ENCODE measurements at regions not wholly inside any gene's neighbourhood (a gene's known extent, or its start where the extent isn't known, plus 50 kb on each side); places are given as distances from the start of the nearest gene placed in this dataset.
"Not testable (repeated sequence)": the region's sequence is repeated elsewhere in the genome, so short reads cannot be mapped to it uniquely, and the experiment has no call there.

DNA sequence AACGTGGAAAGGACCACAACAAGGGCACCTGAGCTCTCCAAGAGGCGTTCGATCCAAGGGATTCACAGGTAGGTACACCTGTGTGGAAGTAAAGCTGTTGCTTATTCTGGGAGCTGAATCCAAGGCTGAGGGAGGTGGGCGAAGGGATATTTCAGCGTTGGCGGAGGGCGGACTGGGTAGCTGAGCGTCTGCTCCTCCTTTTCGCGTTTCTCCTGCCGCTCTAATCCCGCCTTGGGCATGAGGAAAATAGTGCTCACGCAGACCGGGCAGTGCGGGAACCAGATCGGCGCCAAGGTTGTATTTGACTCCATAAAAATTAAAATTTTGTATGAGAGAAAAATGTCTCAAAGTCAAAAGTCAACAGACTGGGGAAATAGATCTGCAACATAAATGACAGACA, 3966.2 kb upstream of the OR11H1 start:
- intact Hi-C loops (cut with micrococcal nuclease); POLR2A ChIA-PET; H3K27me3 Mint-ChIP-seq; H3K27ac Mint-ChIP-seq; ATAC-seq; CTCF ChIA-PET; DNase-seq; H3K4me3 ChIP-seq (ENCODE audit: low read length); H3K36me3 Mint-ChIP-seq; H3K36me3 ChIP-seq (ENCODE audit: control insufficient read depth in 2 of 3, insufficient read depth in 3 of 3, low read length in 3 of 3); H3K27ac ChIP-seq (ENCODE audit: low read depth, low read length); H3K9me3 ChIP-seq (ENCODE audit: control insufficient read depth in 2 of 3, low read length in 3 of 3); H3K4me1 Mint-ChIP-seq; H3K27me3 ChIP-seq (ENCODE audit: control insufficient read depth in 2 of 2, insufficient read depth in 2 of 2, low read length in 2 of 2); H3K4me1 ChIP-seq (ENCODE audit: control insufficient read depth in 2 of 2, insufficient read depth in 2 of 2, low read length in 2 of 2); H3K4me3 Mint-ChIP-seq: not testable (repeated sequence)
- peaks cover 8 to 48% (median 25%) of the 10 kb centered on the region in 11 donors for H3K9me3 Mint-ChIP-seq

DNA sequence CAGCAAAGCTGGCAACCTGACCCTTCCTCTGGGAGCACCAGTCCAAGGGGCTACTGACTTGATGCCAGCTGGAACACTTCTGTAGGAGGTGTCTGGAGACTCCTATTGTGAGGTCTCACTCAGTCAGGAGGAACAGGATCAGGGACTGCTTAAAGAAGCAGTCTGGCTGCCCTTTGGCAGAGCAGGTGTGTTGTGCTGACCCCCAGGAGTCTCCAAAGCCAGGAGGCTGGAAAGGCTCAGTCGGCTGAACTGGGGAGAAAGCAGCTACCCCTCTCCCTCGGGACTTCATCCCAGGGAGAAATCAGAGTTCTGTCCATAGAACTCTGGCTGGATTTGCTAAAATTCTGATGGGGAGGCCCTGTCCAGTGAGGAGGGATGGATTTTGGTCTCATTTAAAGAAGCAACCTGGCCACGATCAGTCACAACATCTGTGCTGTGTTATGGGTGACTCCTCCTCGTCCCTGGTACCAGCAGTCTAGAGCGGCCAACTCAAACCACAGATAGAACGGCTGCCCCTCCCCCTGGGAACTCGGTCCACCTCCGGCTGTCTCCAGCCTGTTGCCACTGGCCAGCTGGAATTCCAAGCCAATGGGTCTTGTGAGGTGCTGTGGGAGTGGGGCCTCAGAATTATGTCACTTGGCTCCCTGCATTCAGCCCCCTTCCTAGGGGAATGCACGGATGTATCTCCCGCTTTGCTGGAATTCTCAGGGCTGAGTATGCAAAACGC, 3959.0 kb upstream of the OR11H1 start:
- H3K4me1 Mint-ChIP-seq; H3K4me1 ChIP-seq (ENCODE audit: control insufficient read depth in 2 of 2, insufficient read depth in 2 of 2, low read length in 2 of 2); H3K4me3 Mint-ChIP-seq; POLR2A ChIA-PET; H3K4me3 ChIP-seq (ENCODE audit: low read length); ATAC-seq; DNase-seq; H3K27ac ChIP-seq (ENCODE audit: low read depth, low read length); intact Hi-C loops (cut with micrococcal nuclease); H3K36me3 Mint-ChIP-seq; H3K27ac Mint-ChIP-seq; CTCF ChIA-PET; H3K27me3 ChIP-seq (ENCODE audit: control insufficient read depth in 2 of 2, insufficient read depth in 2 of 2, low read length in 2 of 2); H3K36me3 ChIP-seq (ENCODE audit: control insufficient read depth in 2 of 3, insufficient read depth in 3 of 3, low read length in 3 of 3); H3K27me3 Mint-ChIP-seq: not testable (repeated sequence)
- H3K9me3 ChIP-seq (ENCODE audit: control insufficient read depth in 2 of 3, low read length in 3 of 3) = peaks cover 0 to 19% (median 0%) of the 10 kb centered on the region in 3 experiments
- peaks cover 9 to 77% (median 47%) of the 10 kb centered on the region in 11 donors for H3K9me3 Mint-ChIP-seq

DNA sequence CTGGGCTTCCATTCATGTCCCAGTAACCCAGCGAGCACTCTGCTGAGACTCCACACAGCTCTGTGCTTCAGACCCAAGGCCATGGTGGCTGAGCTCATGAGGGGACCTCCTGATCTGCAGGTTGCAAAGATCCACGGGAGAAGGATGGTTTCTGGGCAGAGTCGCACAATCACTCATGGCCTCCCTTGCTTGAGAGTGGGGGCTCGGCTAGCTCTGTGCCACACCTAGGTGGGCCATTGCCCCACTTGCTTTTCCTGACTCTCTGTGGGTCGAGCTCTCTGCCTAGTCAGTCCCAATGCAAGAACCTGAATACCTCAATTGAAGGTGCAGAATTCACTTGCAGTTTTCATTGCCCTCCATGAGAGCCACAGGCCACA, 3958.4 kb upstream of the OR11H1 start:
- H3K27me3 ChIP-seq (ENCODE audit: control insufficient read depth in 2 of 2, insufficient read depth in 2 of 2, low read length in 2 of 2); DNase-seq; H3K4me1 Mint-ChIP-seq; H3K27me3 Mint-ChIP-seq; H3K4me3 ChIP-seq (ENCODE audit: low read length); ATAC-seq; H3K4me1 ChIP-seq (ENCODE audit: control insufficient read depth in 2 of 2, insufficient read depth in 2 of 2, low read length in 2 of 2); POLR2A ChIA-PET; H3K27ac Mint-ChIP-seq; H3K36me3 ChIP-seq (ENCODE audit: control insufficient read depth in 2 of 3, insufficient read depth in 3 of 3, low read length in 3 of 3); H3K4me3 Mint-ChIP-seq; CTCF ChIA-PET; intact Hi-C loops (cut with micrococcal nuclease); H3K27ac ChIP-seq (ENCODE audit: low read depth, low read length); H3K36me3 Mint-ChIP-seq: not testable (repeated sequence)
- H3K9me3 ChIP-seq (ENCODE audit: control insufficient read depth in 2 of 3, low read length in 3 of 3) = peaks cover 0 to 24% (median 0%) of the 10 kb centered on the region in 3 experiments
- H3K9me3 Mint-ChIP-seq = peaks cover 14 to 83% (median 50%) of the 10 kb centered on the region in 11 donors

DNA sequence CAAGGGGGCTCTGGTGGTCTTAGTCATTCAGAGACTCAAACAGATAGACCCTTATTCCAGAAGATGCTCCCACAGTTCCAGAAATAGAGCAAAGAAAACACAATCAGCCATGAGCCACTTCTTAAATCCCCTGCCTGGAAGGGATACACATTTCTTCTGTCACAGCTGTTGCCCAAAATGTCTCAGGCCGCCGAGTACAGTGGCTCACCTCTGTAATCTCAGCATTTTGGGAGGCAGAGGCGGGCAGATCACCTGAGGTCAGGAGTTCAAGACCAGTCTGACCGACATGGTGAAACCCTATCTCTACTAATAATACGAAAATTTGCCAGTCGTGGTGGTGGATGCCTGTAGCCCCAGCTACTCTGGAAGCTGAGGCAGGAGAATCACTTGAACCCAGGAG, 3954.8 kb upstream of the OR11H1 start:
- H3K27ac ChIP-seq (ENCODE audit: low read depth, low read length); ATAC-seq; H3K4me1 ChIP-seq (ENCODE audit: control insufficient read depth in 2 of 2, insufficient read depth in 2 of 2, low read length in 2 of 2); DNase-seq; POLR2A ChIA-PET; H3K4me3 ChIP-seq (ENCODE audit: low read length); H3K27me3 ChIP-seq (ENCODE audit: control insufficient read depth in 2 of 2, insufficient read depth in 2 of 2, low read length in 2 of 2); intact Hi-C loops (cut with micrococcal nuclease); H3K27ac Mint-ChIP-seq; H3K4me3 Mint-ChIP-seq; CTCF ChIA-PET; H3K4me1 Mint-ChIP-seq; H3K27me3 Mint-ChIP-seq; H3K36me3 ChIP-seq (ENCODE audit: control insufficient read depth in 2 of 3, insufficient read depth in 3 of 3, low read length in 3 of 3): not testable (repeated sequence)
- Mint-ChIP-seq H3K36me3 (peaks cover 0 to 13% (median 6%) of the 10 kb centered on the region in 5 donors), H3K9me3 (peaks cover 30 to 92% (median 48%) of the 10 kb centered on the region in 11 donors)
- H3K9me3 ChIP-seq (ENCODE audit: control insufficient read depth in 2 of 3, low read length in 3 of 3) = peaks cover 0 to 32% (median under 1%) of the 10 kb centered on the region in 3 experiments

DNA sequence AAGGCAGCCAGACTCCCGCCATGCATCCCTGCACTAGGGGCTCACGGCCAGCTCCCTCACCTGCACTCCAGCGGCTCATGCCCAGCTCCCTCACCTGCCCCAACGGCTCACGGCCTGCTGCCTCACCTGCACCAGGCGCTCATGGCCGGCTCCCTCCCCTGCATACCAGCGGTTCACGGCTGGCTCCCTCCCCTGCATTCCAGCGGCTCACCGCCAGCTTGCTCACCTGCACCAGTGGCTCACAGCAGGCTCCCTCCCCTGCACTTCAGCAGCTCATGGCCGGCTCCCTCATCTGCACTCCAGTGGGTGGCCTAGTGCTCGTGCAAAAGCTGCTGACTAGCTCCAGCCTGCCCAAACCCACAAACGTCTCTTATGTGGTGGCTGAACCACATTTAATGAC, 3953.8 kb upstream of the OR11H1 start:
- H3K9me3 ChIP-seq (ENCODE audit: control insufficient read depth in 2 of 3, low read length in 3 of 3) = peaks cover 0 to 29% (median 4%) of the 10 kb centered on the region in 3 experiments
- H3K27me3 ChIP-seq (ENCODE audit: control insufficient read depth in 2 of 2, insufficient read depth in 2 of 2, low read length in 2 of 2); DNase-seq; H3K36me3 ChIP-seq (ENCODE audit: control insufficient read depth in 2 of 3, insufficient read depth in 3 of 3, low read length in 3 of 3); H3K4me3 ChIP-seq (ENCODE audit: low read length); H3K27ac ChIP-seq (ENCODE audit: low read depth, low read length); H3K27me3 Mint-ChIP-seq; H3K27ac Mint-ChIP-seq; POLR2A ChIA-PET; H3K4me1 Mint-ChIP-seq; CTCF ChIA-PET; intact Hi-C loops (cut with micrococcal nuclease); ATAC-seq; H3K4me1 ChIP-seq (ENCODE audit: control insufficient read depth in 2 of 2, insufficient read depth in 2 of 2, low read length in 2 of 2); H3K4me3 Mint-ChIP-seq: not testable (repeated sequence)
- H3K36me3 Mint-ChIP-seq = peaks cover 0 to 13% (median 6%) of the 10 kb centered on the region in 5 donors
- peaks cover 35 to 91% (median 49%) of the 10 kb centered on the region in 11 donors for H3K9me3 Mint-ChIP-seq

DNA sequence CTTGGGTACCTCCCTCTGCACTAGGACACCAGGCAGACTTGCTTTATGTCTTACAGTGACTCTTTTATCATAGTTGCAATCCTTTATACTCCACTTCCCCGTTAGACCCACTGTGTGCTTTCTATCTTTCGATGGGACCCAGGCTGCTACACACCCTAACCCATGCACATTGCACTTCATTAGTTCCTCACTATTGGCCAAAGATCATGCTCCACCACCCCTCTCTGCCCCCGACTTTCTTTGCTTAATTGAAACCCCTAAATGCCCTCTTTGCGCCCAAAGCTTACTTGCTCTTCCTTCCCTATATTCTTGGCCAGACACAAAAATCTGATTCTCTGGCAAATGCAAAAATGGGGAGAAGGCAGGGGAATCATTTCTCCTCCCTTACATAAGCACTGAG, 3953.3 kb upstream of the OR11H1 start:
- H3K9me3 Mint-ChIP-seq = peaks cover 36 to 91% (median 53%) of the 10 kb centered on the region in 11 donors
- H3K27ac Mint-ChIP-seq; H3K4me3 ChIP-seq (ENCODE audit: low read length); H3K27me3 Mint-ChIP-seq; ATAC-seq; H3K4me1 ChIP-seq (ENCODE audit: control insufficient read depth in 2 of 2, insufficient read depth in 2 of 2, low read length in 2 of 2); H3K4me3 Mint-ChIP-seq; H3K4me1 Mint-ChIP-seq; H3K36me3 ChIP-seq (ENCODE audit: control insufficient read depth in 2 of 3, insufficient read depth in 3 of 3, low read length in 3 of 3); H3K27me3 ChIP-seq (ENCODE audit: control insufficient read depth in 2 of 2, insufficient read depth in 2 of 2, low read length in 2 of 2); DNase-seq; POLR2A ChIA-PET; CTCF ChIA-PET; H3K27ac ChIP-seq (ENCODE audit: low read depth, low read length); intact Hi-C loops (cut with micrococcal nuclease): not testable (repeated sequence)
- peaks cover 0 to 26% (median 4%) of the 10 kb centered on the region in 3 experiments for H3K9me3 ChIP-seq (ENCODE audit: control insufficient read depth in 2 of 3, low read length in 3 of 3)
- peaks cover 0 to 13% (median 6%) of the 10 kb centered on the region in 5 donors for H3K36me3 Mint-ChIP-seq

DNA sequence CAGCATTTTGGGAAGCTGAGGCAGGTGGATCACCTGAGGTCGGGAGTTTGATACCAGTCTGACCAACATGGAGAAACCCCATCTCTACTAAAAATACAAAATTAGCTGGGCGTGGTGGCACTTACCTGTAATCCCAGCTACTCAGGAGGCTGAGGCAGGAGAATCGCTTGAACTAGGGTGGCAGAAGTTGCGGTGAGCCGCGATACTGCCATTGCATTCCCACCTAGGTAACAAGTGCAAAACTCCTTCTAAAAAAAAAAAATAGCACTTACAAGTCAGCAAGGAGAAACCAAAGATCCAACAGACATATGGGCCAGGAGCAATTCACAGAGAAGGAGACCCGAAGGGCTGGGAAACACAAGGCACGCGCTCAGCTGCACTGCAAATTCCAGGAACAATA, 3951.3 kb upstream of the OR11H1 start:
- H3K4me1 ChIP-seq (ENCODE audit: control insufficient read depth in 2 of 2, insufficient read depth in 2 of 2, low read length in 2 of 2); H3K27ac ChIP-seq (ENCODE audit: low read depth, low read length); H3K36me3 ChIP-seq (ENCODE audit: control insufficient read depth in 2 of 3, insufficient read depth in 3 of 3, low read length in 3 of 3); DNase-seq; POLR2A ChIA-PET; H3K27ac Mint-ChIP-seq; intact Hi-C loops (cut with micrococcal nuclease); CTCF ChIA-PET; H3K4me3 Mint-ChIP-seq; H3K4me1 Mint-ChIP-seq; H3K4me3 ChIP-seq (ENCODE audit: low read length); H3K27me3 ChIP-seq (ENCODE audit: control insufficient read depth in 2 of 2, insufficient read depth in 2 of 2, low read length in 2 of 2); H3K27me3 Mint-ChIP-seq; ATAC-seq: not testable (repeated sequence)
- H3K9me3 ChIP-seq (ENCODE audit: control insufficient read depth in 2 of 3, low read length in 3 of 3) = peaks cover 0 to 29% (median 4%) of the 10 kb centered on the region in 3 experiments
- H3K9me3 Mint-ChIP-seq = peaks cover 37 to 90% (median 52%) of the 10 kb centered on the region in 11 donors
- peaks cover 0 to 13% (median 5%) of the 10 kb centered on the region in 5 donors for H3K36me3 Mint-ChIP-seq

Data from naive thymus-derived CD4-positive, alpha-beta T cell (primary cell).